Kidney (tissue), 13 donors: ENCODE measurements at regions not wholly inside any gene's neighbourhood (a gene's known extent, or its start where the extent isn't known, plus 50 kb on each side); places are given as distances from the start of the nearest gene placed in this dataset.
A peak's percentile ranks its signal among the peaks of the same experiment; 100 is the strongest.
"Not testable (repeated sequence)": the region's sequence is repeated elsewhere in the genome, so short reads cannot be mapped to it uniquely, and the experiment has no call there.

Source experiments
- DNase-seq, 5 donors: peaks; one replicate each; pipeline ENCODE4 v3.0.0-alpha.2; 2013 to 2020
- FAIRE-seq: peaks from 2 replicates; lab custom pipeline; 2012; peaks lifted over from hg19 to GRCh38; lab: Jason Lieb, UNC
- H3K27ac ChIP-seq, 2 donors: one replicate each; pipeline ENCODE4 v1.7.0; 2013; ENCODE audit warnings: low read depth in 2 of 2, low read length in 2 of 2, inconsistent platforms in 1 of 2
- H3K27me3 ChIP-seq: one replicate; pipeline ENCODE4 v1.7.1; 2013; ENCODE audit warnings: low read length, inconsistent platforms; ENCODE audit not compliant: control insufficient read depth, insufficient read depth
- H3K36me3 ChIP-seq, 3 donors: one replicate each; pipeline versions ENCODE4 v1.7.0 to v1.7.1; 2013; ENCODE audit warnings: low read length in 3 of 3, control low read depth in 1 of 3, inconsistent platforms in 1 of 3; ENCODE audit not compliant: insufficient read depth in 3 of 3, control insufficient read depth in 2 of 3
- H3K4me1 ChIP-seq, 3 donors: one replicate each; pipeline versions ENCODE4 v1.7.0 to v1.7.1; 2013; ENCODE audit warnings: low read length in 3 of 3, inconsistent platforms in 1 of 3, low read depth in 1 of 3; ENCODE audit not compliant: control insufficient read depth in 2 of 3, insufficient read depth in 2 of 3
- H3K4me3 ChIP-seq, 3 donors: one replicate each; pipeline versions ENCODE4 v1.7.0 to v1.8.1; 2013; ENCODE audit warnings: low read length in 3 of 3, control low read depth in 1 of 3, inconsistent platforms in 1 of 3
- H3K9ac ChIP-seq, 3 donors: one replicate each; pipeline versions ENCODE4 v1.7.0 to v1.7.1; 2013; ENCODE audit warnings: low read length in 3 of 3, control low read depth in 1 of 3, inconsistent platforms in 1 of 3
- H3K9me3 ChIP-seq, 3 donors: one replicate each; pipeline versions ENCODE4 v1.7.0 to v1.7.1; 2013; ENCODE audit warnings: low read length in 3 of 3, control low read depth in 1 of 3, inconsistent platforms in 1 of 3; ENCODE audit not compliant: control insufficient read depth in 2 of 3, insufficient read depth in 1 of 3
- intact Hi-C: fragments of 100-400 bp; cut with DNase I; formaldehyde crosslinking; loops from one replicate; pipeline ENCODE4 v1.11.1; 2022
- TF ChIP-seq, protein P1 (sequence below): IDR thresholded peaks from 3 replicates; pipeline ENCODE4 v1.5.1; 2012; ENCODE audit warnings: mild to moderate bottlenecking, moderate library complexity, borderline replicate concordance; ENCODE audit not compliant: insufficient read depth; ENCODE audit errors: extremely low read depth
- donor health status: control.
- donor health status: control.
- donor health status: control.
- donor health status: control.
- donor health status: control.
- donor health status: DM: yes; HTN: yes; CAD: no.
- donor health status: Normal renal cell carcinoma (clear cell type).

GRCh38 chr9:764986-765385, 76.5 kb upstream of the DMRT1 start:
- Histone ChIP-seq H3K36me3 (no peaks in the 10 kb centered on the region), H3K9me3 (no peaks in the 10 kb centered on the region), H3K4me3 (no peak overlapping the region), H3K27me3 (no peaks in the 10 kb centered on the region), H3K27ac (no peak overlapping the region), H3K9ac (no peak overlapping the region), H3K4me1 (no peaks in the 10 kb centered on the region)
- FAIRE-seq (no peak), DNase-seq (no peak)
- intact Hi-C loops: loop anchor here (5.0 kb wide), 1 partner anchor 148 kb away; no protein-coding TSS in a partner anchor
- TF ChIP-seq, protein P1, sequence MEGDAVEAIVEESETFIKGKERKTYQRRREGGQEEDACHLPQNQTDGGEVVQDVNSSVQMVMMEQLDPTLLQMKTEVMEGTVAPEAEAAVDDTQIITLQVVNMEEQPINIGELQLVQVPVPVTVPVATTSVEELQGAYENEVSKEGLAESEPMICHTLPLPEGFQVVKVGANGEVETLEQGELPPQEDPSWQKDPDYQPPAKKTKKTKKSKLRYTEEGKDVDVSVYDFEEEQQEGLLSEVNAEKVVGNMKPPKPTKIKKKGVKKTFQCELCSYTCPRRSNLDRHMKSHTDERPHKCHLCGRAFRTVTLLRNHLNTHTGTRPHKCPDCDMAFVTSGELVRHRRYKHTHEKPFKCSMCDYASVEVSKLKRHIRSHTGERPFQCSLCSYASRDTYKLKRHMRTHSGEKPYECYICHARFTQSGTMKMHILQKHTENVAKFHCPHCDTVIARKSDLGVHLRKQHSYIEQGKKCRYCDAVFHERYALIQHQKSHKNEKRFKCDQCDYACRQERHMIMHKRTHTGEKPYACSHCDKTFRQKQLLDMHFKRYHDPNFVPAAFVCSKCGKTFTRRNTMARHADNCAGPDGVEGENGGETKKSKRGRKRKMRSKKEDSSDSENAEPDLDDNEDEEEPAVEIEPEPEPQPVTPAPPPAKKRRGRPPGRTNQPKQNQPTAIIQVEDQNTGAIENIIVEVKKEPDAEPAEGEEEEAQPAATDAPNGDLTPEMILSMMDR: no peak

DNA sequence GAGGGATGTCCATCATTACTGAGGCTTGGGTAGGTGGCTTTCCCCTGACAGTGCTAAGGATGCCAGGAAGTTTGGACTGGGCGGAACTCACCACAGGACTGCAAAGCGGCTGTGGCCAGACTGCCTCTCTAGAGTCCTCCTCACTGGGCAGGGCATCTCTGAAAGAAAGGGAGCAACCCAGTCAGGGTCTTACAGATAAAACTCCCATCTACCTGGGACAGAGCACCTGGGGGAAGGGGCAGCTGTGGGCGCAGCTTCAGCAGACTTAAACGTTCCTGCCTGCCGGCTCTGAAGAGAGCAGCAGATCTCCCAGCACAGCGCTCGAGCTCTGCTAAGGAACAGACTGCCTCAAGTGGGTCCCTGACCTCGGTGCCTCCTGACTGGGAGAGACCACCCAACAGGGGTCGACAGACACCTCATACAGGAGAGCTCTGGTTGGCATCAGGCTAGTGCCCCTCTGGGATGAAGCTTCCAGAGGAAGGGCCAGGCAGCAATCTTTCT, 74.4 kb upstream of the DMRT1 start:
- H3K27me3 ChIP-seq, H3K27ac ChIP-seq, H3K9ac ChIP-seq, H3K36me3 ChIP-seq, intact Hi-C loops, H3K4me1 ChIP-seq, FAIRE-seq, H3K9me3 ChIP-seq, H3K4me3 ChIP-seq: not testable (repeated sequence)
- DNase-seq: peak in 1 of 5 donors; percentile 11

- Histone ChIP-seq H3K36me3 (no peaks in the 10 kb centered on the region), H3K4me3 (no peak overlapping the region), H3K9ac (no peak overlapping the region), H3K27me3 (no peaks in the 10 kb centered on the region), H3K4me1 (no peaks in the 10 kb centered on the region), H3K9me3 (peaks cover 0 to 9% (median 0%) of the 10 kb centered on the region in 3 donors), H3K27ac (no peak overlapping the region)
- FAIRE-seq (no peak), DNase-seq (no peak)
- intact Hi-C loops: no loop called here
- TF ChIP-seq, protein P1: no peak
Observed at GRCh38 chr9:776086-776485, 65.4 kb upstream of the DMRT1 start.

DNA sequence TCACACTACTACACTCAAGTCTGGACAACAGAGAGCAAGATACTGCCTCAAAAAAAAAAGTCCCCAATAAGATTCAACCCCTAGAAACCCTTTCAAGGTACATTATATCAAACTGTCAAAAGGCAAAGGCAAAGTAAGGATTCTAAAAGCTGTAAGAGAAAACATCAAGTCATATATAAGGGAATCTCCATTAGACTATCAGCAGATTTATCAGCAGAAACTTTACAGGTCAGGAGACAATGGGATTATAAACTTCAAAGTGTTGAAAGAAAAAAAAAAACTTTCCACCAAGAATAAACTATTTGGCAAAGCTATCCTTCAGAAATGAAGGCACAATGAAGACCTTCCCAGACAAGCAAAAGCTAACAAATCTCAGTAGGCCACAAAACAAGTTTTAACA, 63.5 kb upstream of the DMRT1 start:
- DNase-seq (no peak), FAIRE-seq (no peak)
- Histone ChIP-seq H3K36me3 (no peaks in the 10 kb centered on the region), H3K4me1 (no peaks in the 10 kb centered on the region), H3K4me3 (no peak overlapping the region), H3K27me3 (no peaks in the 10 kb centered on the region), H3K9me3 (peaks cover 0 to 7% (median 0%) of the 10 kb centered on the region in 3 donors), H3K27ac (no peak overlapping the region), H3K9ac (no peak overlapping the region)
- TF ChIP-seq, protein P1: no peak
- intact Hi-C loops: no loop called here
